PC-3 (cell line): ENCODE measurements at regions not wholly inside any gene's neighbourhood (a gene's known extent, or its start where the extent isn't known, plus 50 kb on each side); places are given as distances from the start of the nearest gene placed in this dataset.

Experiments
- ATAC-seq: fragments of 200-7000 bp; cut with Tn5 transposase; 2 replicates; pipeline ENCODE4 v1.9.1; 2020; ENCODE audit warnings: mild to moderate bottlenecking, moderate library complexity
- BruUV-seq: library from RNA; stranded (reverse); fragments of 400-500 nt; replicated peaks from 2 replicates; lab custom pipeline; 2021; lab: Mats Ljungman, UMichigan
- CTCF ChIA-PET: fragments of 300-600 bp; sonication (Branson Sonifier 250); formaldehyde crosslinking; loops from one replicate; lab custom pipeline; 2022; ENCODE audit warnings: antibody characterized with exemption; lab: Charles Lee
- POLR2A ChIA-PET: fragments of 300-600 bp; sonication (Branson Sonifier 250); formaldehyde crosslinking; loops from one replicate; lab custom pipeline; 2022; ENCODE audit warnings: antibody characterized with exemption; ENCODE audit not compliant: unreplicated experiment; lab: Charles Lee
- DNase-seq: peaks from one replicate; pipeline ENCODE4 v3.0.0-alpha.2; 2015
- H2AFZ ChIP-seq: fragments of 300-600 bp; sonication (generic); 2 replicates; pipeline ENCODE4 v1.6.0; 2016; ENCODE audit warnings: antibody characterized with exemption, low read length
- H3F3A ChIP-seq: fragments of 300-600 bp; sonication (generic); one replicate; pipeline ENCODE4 v1.6.0; 2017; ENCODE audit warnings: antibody characterized with exemption, low read length, control low read depth, mild to moderate bottlenecking; ENCODE audit not compliant: unreplicated experiment
- H3K27ac ChIP-seq: fragments of 300-600 bp; sonication (generic); 2 replicates; pipeline ENCODE4 v1.5.1; 2016; ENCODE audit warnings: mild to moderate bottlenecking, low read length
- H3K27me3 ChIP-seq: fragments of 300-600 bp; sonication (generic); 2 replicates; pipeline ENCODE4 v1.6.1; 2016; ENCODE audit warnings: low read length, mixed read lengths
- H3K36me3 ChIP-seq: fragments of 300-600 bp; sonication (generic); 2 replicates; pipeline ENCODE4 v1.6.1; 2016; ENCODE audit warnings: low read depth, mixed run types, low read length, mixed read lengths
- H3K4me1 ChIP-seq: fragments of 300-600 bp; sonication (generic); 2 replicates; pipeline ENCODE4 v1.5.1; 2016; ENCODE audit warnings: low read length; ENCODE audit not compliant: insufficient read depth
- H3K4me2 ChIP-seq: fragments of 300-600 bp; sonication (generic); 2 replicates; pipeline ENCODE4 v1.6.0; 2016; ENCODE audit warnings: low read length
- H3K4me3 ChIP-seq: fragments of 300-600 bp; sonication (generic); 2 replicates; pipeline ENCODE4 v1.5.1; 2016; ENCODE audit warnings: mild to moderate bottlenecking, low read length, mixed read lengths
- H3K79me2 ChIP-seq: fragments of 300-600 bp; sonication (generic); 2 replicates; pipeline ENCODE4 v1.6.1; 2017; ENCODE audit warnings: low read length, mixed read lengths
- H3K9ac ChIP-seq: fragments of 300-600 bp; sonication (generic); 2 replicates; pipeline ENCODE4 v1.6.0; 2016; ENCODE audit warnings: mild to moderate bottlenecking, low read length
- H3K9me2 ChIP-seq: fragments of 300-600 bp; sonication (generic); replicated peaks from 2 replicates; pipeline ENCODE4 v1.6.1; 2016; ENCODE audit warnings: mixed run types, low read length, mixed read lengths
- H3K9me3 ChIP-seq: fragments of 300-600 bp; sonication (generic); 2 replicates; pipeline ENCODE4 v1.6.1; 2016; ENCODE audit warnings: low read length, mixed read lengths
- H4K20me1 ChIP-seq: fragments of 300-600 bp; sonication (generic); 2 replicates; pipeline ENCODE4 v1.6.1; 2016; ENCODE audit warnings: low read length, mixed read lengths
- CTCF ChIP-seq: fragments of 300-600 bp; sonication (generic); conservative IDR thresholded peaks from 2 replicates; pipeline ENCODE4 v1.5.1; 2017; ENCODE audit warnings: antibody characterized with exemption, low read depth, mild to moderate bottlenecking, low read length
- EZH2 ChIP-seq: fragments of 300-600 bp; sonication (generic); IDR thresholded peaks from one replicate; pipeline ENCODE4 v1.6.1; 2017; ENCODE audit warnings: antibody characterized with exemption, mild to moderate bottlenecking, low read length; ENCODE audit not compliant: unreplicated experiment
- EZH2phosphoT487 ChIP-seq: fragments of 300-600 bp; sonication (generic); IDR thresholded peaks from 2 replicates; pipeline ENCODE4 v1.6.1; 2018; ENCODE audit warnings: mild to moderate bottlenecking, antibody characterized with exemption, low read length, borderline replicate concordance
- intact Hi-C: fragments of 100-400 bp; cut with micrococcal nuclease; formaldehyde crosslinking; loops from 2 replicates; pipeline ENCODE4 v1.9.0; 2023

GRCh38 chr12:131402781-131403396 is 308.0 kb upstream of the SFSWAP start:
- no peak for ATAC-seq
- Histone ChIP-seq H3K4me1 (no peaks in the 10 kb centered on the region), H3K36me3 (no peaks in the 10 kb centered on the region), H4K20me1 (no peaks in the 10 kb centered on the region), H3K4me3 (no peak overlapping the region), H3K4me2 (no peak overlapping the region), H2AFZ (no peak overlapping the region), H3K9ac (no peak overlapping the region), H3K27me3 (peaks cover 9% of the 10 kb centered on the region; the same call in 1 of the 2 replicates), H3K9me3 (peaks cover 2% of the 10 kb centered on the region; the same call in 1 of the 2 replicates), H3F3A (no peaks in the 10 kb centered on the region), H3K27ac (no peak overlapping the region), H3K79me2 (no peaks in the 10 kb centered on the region), H3K9me2 (no peaks in the 10 kb centered on the region)
- no TSS peak for BruUV-seq
- no peak for DNase-seq
- CTCF ChIA-PET, result no interaction called here
- intact Hi-C loops, result no loop called here
- POLR2A ChIA-PET, result no interaction called here
- TF ChIP-seq EZH2phosphoT487, result no peak

- ChIA-PET CTCF (no interaction called here), POLR2A (no interaction called here)
- Histone ChIP-seq H3K4me3 (no peak overlapping the region), H3K27ac (no peak overlapping the region), H3K27me3 (peaks cover 11% of the 10 kb centered on the region; the same call in 1 of the 2 replicates), H3K36me3 (no peaks in the 10 kb centered on the region), H2AFZ (no peak overlapping the region), H3K9me3 (no peaks in the 10 kb centered on the region), H3F3A (no peaks in the 10 kb centered on the region), H3K9ac (no peak overlapping the region), H3K4me1 (no peaks in the 10 kb centered on the region), H3K79me2 (no peaks in the 10 kb centered on the region), H4K20me1 (no peaks in the 10 kb centered on the region), H3K9me2 (no peaks in the 10 kb centered on the region), H3K4me2 (no peak overlapping the region)
- intact Hi-C loops, result no loop called here
- no peak for TF ChIP-seq CTCF
- TF ChIP-seq EZH2, result no peak
- TF ChIP-seq EZH2phosphoT487, result no peak
- BruUV-seq, result no TSS peak
- no peak for ATAC-seq
- no peak for DNase-seq
These were observed 307.2 kb upstream of the SFSWAP start for GRCh38 chr12:131403676-131404075.

GRCh38 chr12:131404705-131405104 is 306.2 kb upstream of the SFSWAP start:
- intact Hi-C loops, result no loop called here
- no peaks in the 10 kb centered on the region for H3K4me1 ChIP-seq
- H4K20me1 ChIP-seq, result no peaks in the 10 kb centered on the region
- no peak overlapping the region for H3K9ac ChIP-seq
- H3F3A ChIP-seq, result no peaks in the 10 kb centered on the region
- POLR2A ChIA-PET, result no interaction called here
- peaks cover 11% of the 10 kb centered on the region; the same call in 1 of the 2 replicates for H3K27me3 ChIP-seq
- no peak for ATAC-seq
- no peaks in the 10 kb centered on the region for H3K36me3 ChIP-seq
- no peak overlapping the region for H3K27ac ChIP-seq
- H3K4me3 ChIP-seq, result no peak overlapping the region
- no peak for DNase-seq
- CTCF ChIA-PET, result no interaction called here
- H2AFZ ChIP-seq, result no peak overlapping the region
- no peaks in the 10 kb centered on the region for H3K9me2 ChIP-seq
- no peaks in the 10 kb centered on the region for H3K79me2 ChIP-seq
- no TSS peak for BruUV-seq
- no peak overlapping the region for H3K4me2 ChIP-seq
- H3K9me3 ChIP-seq, result no peaks in the 10 kb centered on the region
- TF ChIP-seq CTCF, result no peak
- TF ChIP-seq EZH2phosphoT487, result no peak
- TF ChIP-seq EZH2, result no peak
